ENCODE measurements at regions not wholly inside any gene's neighbourhood (a gene's known extent, or its start where the extent isn't known, plus 50 kb on each side); places are given as distances from the start of the nearest gene placed in this dataset.

GRCh38 chrX:519741-520140 is 110.8 kb upstream of the SHOX start:
- peak in 1 of 2 donors; percentile 18 for DNase-seq (ENCODE audit: low spot score in 2 of 2)
- intact Hi-C loops (cut with DNase I; ENCODE audit: low total_unique reads): no loop called here
- whole genome bisulfite sequencing, 2 donors: 48 to 50% methylated on average over 9 of the region's 9 CpGs
- H3K4me3 ChIP-seq (ENCODE audit: low read depth, poor library complexity, severe bottlenecking): no peak overlapping the region
- TF ChIP-seq CTCF (IDR thresholded peaks at IDR 0.05) (no peak), POLR2A (IDR thresholded peaks at IDR 0.05) (no peak)

GRCh38 chrX:522456-522855 is 108.1 kb upstream of the SHOX start:
- intact Hi-C loops (cut with DNase I; ENCODE audit: low total_unique reads): no loop called here
- TF ChIP-seq POLR2A (IDR thresholded peaks at IDR 0.05) (no peak), CTCF (IDR thresholded peaks at IDR 0.05) (no peak)
- no peak overlapping the region for H3K4me3 ChIP-seq (ENCODE audit: low read depth, poor library complexity, severe bottlenecking)
- no peak for DNase-seq (ENCODE audit: low spot score in 2 of 2)

GRCh38 chrX:525134-525533 is 105.5 kb upstream of the SHOX start:
- DNase-seq (ENCODE audit: low spot score in 2 of 2): peak in 1 of 2 donors; percentile 21
- WGBS, 2 donors: 88 to 91% methylated on average over 8 of the region's 8 CpGs
- intact Hi-C loops (cut with DNase I; ENCODE audit: low total_unique reads): no loop called here
- TF ChIP-seq POLR2A (IDR thresholded peaks at IDR 0.05) (no peak), CTCF (IDR thresholded peaks at IDR 0.05) (no peak)
- H3K4me3 ChIP-seq (ENCODE audit: low read depth, poor library complexity, severe bottlenecking): no peak overlapping the region

- WGBS, 2 donors: 25 to 32% methylated on average over 29 of the region's 29 CpGs
- no peak for TF ChIP-seq POLR2A (IDR thresholded peaks at IDR 0.05)
- no peak for TF ChIP-seq CTCF (IDR thresholded peaks at IDR 0.05)
- no peak for DNase-seq (ENCODE audit: low spot score in 2 of 2)
- intact Hi-C loops (cut with DNase I; ENCODE audit: low total_unique reads): no loop called here
- H3K4me3 ChIP-seq (ENCODE audit: low read depth, poor library complexity, severe bottlenecking): no peak overlapping the region
Measured at GRCh38 chrX:526295-527224, 104.0 kb upstream of the SHOX start.

- no peak overlapping the region for H3K4me3 ChIP-seq (ENCODE audit: low read depth, poor library complexity, severe bottlenecking)
- 53 to 59% methylated on average over 19 of the region's 19 CpGs for WGBS, 2 donors
- TF ChIP-seq CTCF (IDR thresholded peaks at IDR 0.05) (no peak), POLR2A (IDR thresholded peaks at IDR 0.05) (no peak)
- DNase-seq (ENCODE audit: low spot score in 2 of 2): peak in 1 of 2 donors; percentile 39
- intact Hi-C loops (cut with DNase I; ENCODE audit: low total_unique reads): no loop called here
Measured at GRCh38 chrX:530726-531610, 99.6 kb upstream of the SHOX start.

Measured in lower leg skin (tissue), 4 donors.